ENCODE measurements at regions not wholly inside any gene's neighbourhood (a gene's known extent, or its start where the extent isn't known, plus 50 kb on each side); places are given as distances from the start of the nearest gene placed in this dataset.

- WGBS (ENCODE audit: low lambda C conversion rate, missing lambda C conversion rate), result 85% methylated on average over 7 of the region's 7 CpGs
- H3K9me3 ChIP-seq (ENCODE audit: low read depth), result no peaks in the 10 kb centered on the region
- no peaks in the 10 kb centered on the region for H3K36me3 ChIP-seq (replicated peaks; ENCODE audit: insufficient read depth, low read depth)
- no peak overlapping the region for H3K27ac ChIP-seq
- H4K20me1 ChIP-seq (ENCODE audit: insufficient read depth, poor library complexity, severe bottlenecking), result no peaks in the 10 kb centered on the region
- no peak overlapping the region for H3K4me2 ChIP-seq
- peaks cover 17% of the 10 kb centered on the region for H3K4me1 ChIP-seq (ENCODE audit: insufficient read depth)
- no peak overlapping the region for H3K4me3 ChIP-seq
- H2AFZ ChIP-seq, result no peak overlapping the region
- H3K27me3 ChIP-seq, result no peaks in the 10 kb centered on the region
- no peak for DNase-seq (ENCODE audit: low spot score)
- H3K9me2 ChIP-seq (replicated peaks; ENCODE audit: insufficient read depth), result no peaks in the 10 kb centered on the region
- peaks cover 12% of the 10 kb centered on the region for H3K79me2 ChIP-seq
- no peak for TF ChIP-seq CTCF (IDR thresholded peaks at IDR 0.05; ENCODE audit: poor library complexity)
- TF ChIP-seq EZH2 (IDR thresholded peaks at IDR 0.05; ENCODE audit: borderline replicate concordance), result no peak
- no peak for TF ChIP-seq EZH2phosphoT487 (IDR thresholded peaks at IDR 0.05; ENCODE audit: low read depth, severe bottlenecking, unreplicated experiment)
Measured at GRCh38 chr20:36104244-36104643, 50.3 kb upstream of the EPB41L1 start.

All from hepatocyte (in vitro differentiated cells).